IPS-NIHi11 (cell line): ENCODE measurements at regions not wholly inside any gene's neighbourhood (a gene's known extent, or its start where the extent isn't known, plus 50 kb on each side); places are given as distances from the start of the nearest gene placed in this dataset.

Source experiments
- DNase-seq: peaks from one replicate; pipeline ENCODE4 v3.0.0; 2012; ENCODE audit warnings: mixed read lengths, low spot score

- no peak for DNase-seq
These were observed 57.8 kb upstream of the ETAA1 start for GRCh38 chr2:67339234-67339885.

DNA sequence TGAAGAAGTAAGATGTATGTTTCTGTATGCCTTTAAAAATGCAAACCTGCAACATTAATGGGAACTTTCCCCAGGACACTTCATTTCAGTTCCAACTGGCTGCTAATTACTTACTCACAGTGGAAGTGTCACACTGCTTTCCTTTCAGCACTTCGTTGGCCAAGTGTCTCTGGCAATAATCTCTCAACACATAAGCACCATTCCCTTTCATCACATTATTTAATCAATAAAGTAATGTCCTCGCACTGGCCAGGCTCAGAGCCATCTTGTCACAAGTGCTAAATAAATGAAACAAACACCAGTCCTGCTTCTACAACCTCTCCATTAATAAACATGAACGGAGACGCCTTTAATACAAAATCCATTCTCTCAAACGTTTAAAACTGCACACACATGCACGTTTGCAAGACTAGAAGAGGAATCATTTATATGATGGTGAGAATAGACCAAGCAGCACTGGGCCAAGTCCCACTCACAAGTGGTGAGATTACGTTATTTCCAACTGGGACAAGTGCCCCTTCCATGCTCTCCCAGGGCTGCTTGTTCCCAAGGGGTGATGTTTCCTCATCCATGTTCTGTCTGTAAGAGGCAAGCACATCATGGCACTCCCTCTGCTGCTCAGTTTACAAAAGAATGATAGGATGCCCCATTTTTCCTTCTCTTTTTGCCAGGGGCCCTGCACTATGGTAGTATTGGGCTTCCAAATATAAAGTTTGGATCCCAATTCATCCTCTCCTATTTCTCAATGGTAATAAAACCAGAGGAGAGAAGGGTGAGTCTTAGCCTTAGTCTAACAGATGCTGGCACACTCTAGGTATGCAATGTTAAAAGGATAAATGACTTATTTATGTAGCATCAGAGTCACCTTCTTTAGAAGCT, 56.8 kb upstream of the ETAA1 start:
- DNase-seq = no peak

DNA sequence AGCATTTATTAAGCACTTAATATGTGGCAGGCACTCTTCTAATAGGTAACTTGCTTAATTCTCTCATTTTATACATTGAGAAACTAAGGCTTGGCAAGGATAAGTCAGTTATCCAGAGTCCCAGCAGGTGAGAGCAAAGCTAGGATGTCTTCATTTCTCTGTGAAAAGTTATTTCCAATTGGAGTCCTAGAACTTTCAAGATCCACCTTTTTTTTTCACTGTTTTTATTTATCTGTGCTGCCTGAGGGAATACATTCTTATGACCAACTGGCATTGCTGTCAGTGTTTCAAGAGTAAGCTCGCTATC, 56.2 kb upstream of the ETAA1 start:
- DNase-seq = no peak

GRCh38 chr2:67341336-67341735, 55.8 kb upstream of the ETAA1 start:
- DNase-seq = no peak

DNA sequence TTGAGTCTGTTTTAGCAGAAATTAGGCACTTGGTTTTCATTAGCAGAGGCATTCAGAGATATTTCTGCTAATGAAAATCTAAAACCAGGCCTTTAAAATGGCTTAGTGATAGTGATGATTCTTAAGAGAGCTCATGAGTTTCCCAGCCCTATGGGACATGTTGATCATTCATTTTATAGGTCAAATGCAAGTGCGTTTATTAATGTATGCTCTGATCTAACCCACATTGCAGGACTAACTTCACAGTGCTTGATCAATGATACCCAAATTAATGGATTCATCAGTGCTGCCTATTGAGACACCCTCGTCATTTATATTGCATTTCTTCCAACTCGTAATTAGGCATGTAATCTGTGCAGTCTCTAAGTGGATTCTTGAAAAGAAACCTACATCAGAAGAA, 54.7 kb upstream of the ETAA1 start:
- DNase-seq = no peak

- DNase-seq = no peak
These were observed 50.3 kb upstream of the ETAA1 start for GRCh38 chr2:67346718-67347407.
